ENCODE measurements at regions not wholly inside any gene's neighbourhood (a gene's known extent, or its start where the extent isn't known, plus 50 kb on each side); places are given as distances from the start of the nearest gene placed in this dataset.

DNA sequence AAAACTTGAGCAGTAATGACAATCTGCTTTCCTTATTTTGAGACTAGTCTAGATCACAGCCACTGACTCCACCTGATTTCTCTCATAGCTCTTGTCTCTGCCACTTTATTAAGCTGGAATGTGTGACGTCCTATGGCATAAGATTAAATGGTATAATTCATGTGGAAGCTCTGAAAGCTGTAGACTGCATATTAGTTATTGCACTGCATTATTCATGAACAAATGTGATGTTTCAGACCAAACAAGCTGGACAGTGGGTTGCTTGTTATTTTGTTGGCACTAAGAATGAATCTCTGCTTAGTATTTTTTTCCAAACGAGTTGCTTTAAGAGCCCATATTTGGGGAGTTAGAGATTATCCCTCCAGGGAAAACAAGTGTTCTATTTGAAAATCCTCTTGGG is 1218.5 kb downstream of the SUCLG1 start:
- Histone ChIP-seq H4K20me1 (ENCODE audit: low read length) (no peaks in the 10 kb centered on the region), H3K4me1 (ENCODE audit: insufficient read depth, low read length) (no peaks in the 10 kb centered on the region), H3K27me3 (ENCODE audit: low read length) (no peaks in the 10 kb centered on the region), H3K9me3 (ENCODE audit: low read length) (no peaks in the 10 kb centered on the region), H3K4me2 (ENCODE audit: low read length) (no peak overlapping the region), H3K27ac (ENCODE audit: low read length) (no peak overlapping the region), H3K9ac (ENCODE audit: low read length) (no peak overlapping the region), H3K9me2 (replicated peaks; ENCODE audit: low read length) (no peaks in the 10 kb centered on the region), H3F3A (ENCODE audit: low read length, unreplicated experiment) (no peaks in the 10 kb centered on the region), H3K36me3 (ENCODE audit: low read depth, low read length) (no peaks in the 10 kb centered on the region), H3K4me3 (ENCODE audit: low read length) (no peak overlapping the region), H2AFZ (ENCODE audit: low read length) (no peak overlapping the region), H3K79me2 (ENCODE audit: low read length) (no peaks in the 10 kb centered on the region)
- no peak for TF ChIP-seq EZH2 (IDR thresholded peaks at IDR 0.05; ENCODE audit: low read length, unreplicated experiment)
- TF ChIP-seq, protein P1, sequence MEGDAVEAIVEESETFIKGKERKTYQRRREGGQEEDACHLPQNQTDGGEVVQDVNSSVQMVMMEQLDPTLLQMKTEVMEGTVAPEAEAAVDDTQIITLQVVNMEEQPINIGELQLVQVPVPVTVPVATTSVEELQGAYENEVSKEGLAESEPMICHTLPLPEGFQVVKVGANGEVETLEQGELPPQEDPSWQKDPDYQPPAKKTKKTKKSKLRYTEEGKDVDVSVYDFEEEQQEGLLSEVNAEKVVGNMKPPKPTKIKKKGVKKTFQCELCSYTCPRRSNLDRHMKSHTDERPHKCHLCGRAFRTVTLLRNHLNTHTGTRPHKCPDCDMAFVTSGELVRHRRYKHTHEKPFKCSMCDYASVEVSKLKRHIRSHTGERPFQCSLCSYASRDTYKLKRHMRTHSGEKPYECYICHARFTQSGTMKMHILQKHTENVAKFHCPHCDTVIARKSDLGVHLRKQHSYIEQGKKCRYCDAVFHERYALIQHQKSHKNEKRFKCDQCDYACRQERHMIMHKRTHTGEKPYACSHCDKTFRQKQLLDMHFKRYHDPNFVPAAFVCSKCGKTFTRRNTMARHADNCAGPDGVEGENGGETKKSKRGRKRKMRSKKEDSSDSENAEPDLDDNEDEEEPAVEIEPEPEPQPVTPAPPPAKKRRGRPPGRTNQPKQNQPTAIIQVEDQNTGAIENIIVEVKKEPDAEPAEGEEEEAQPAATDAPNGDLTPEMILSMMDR (conservative IDR thresholded peaks at IDR 0.05; ENCODE audit: low read depth, low read length): no peak
- no peak for TF ChIP-seq EZH2phosphoT487 (IDR thresholded peaks at IDR 0.05; ENCODE audit: borderline replicate concordance, low read length)
- no TSS peak for BruUV-seq (replicated peaks)
- ChIA-PET CTCF (no interaction called here), POLR2A (ENCODE audit: unreplicated experiment) (no interaction called here)
- ATAC-seq: no peak
- no peak for DNase-seq
- intact Hi-C loops (cut with micrococcal nuclease): no loop called here

DNA sequence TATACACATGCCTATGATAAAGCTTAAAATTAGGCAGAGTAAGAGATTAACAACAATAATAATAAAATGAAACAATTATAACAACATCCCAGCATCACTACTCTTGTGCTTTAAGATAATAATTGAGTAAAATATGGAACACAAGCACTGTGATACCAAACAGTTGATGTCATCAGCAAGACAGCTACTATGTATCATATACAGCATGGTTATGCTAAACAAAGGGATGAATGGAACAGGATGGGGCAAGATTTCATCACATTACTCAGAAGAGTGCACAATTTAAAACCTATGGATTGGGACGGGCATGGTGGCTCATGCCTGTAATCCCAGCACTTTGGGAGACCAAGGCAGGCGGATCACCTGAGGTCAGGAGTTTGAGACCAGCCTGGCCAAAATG is 1221.0 kb downstream of the SUCLG1 start:
- H2AFZ ChIP-seq (ENCODE audit: low read length): no peak overlapping the region
- H3K27me3 ChIP-seq (ENCODE audit: low read length): no peaks in the 10 kb centered on the region
- no peaks in the 10 kb centered on the region for H3K79me2 ChIP-seq (ENCODE audit: low read length)
- H3K9me2 ChIP-seq (replicated peaks; ENCODE audit: low read length): no peaks in the 10 kb centered on the region
- no peak overlapping the region for H3K4me2 ChIP-seq (ENCODE audit: low read length)
- intact Hi-C loops (cut with micrococcal nuclease): no loop called here
- POLR2A ChIA-PET (ENCODE audit: unreplicated experiment): no interaction called here
- H3K4me3 ChIP-seq (ENCODE audit: low read length): no peak overlapping the region
- H3K36me3 ChIP-seq (ENCODE audit: low read depth, low read length): no peaks in the 10 kb centered on the region
- no peak overlapping the region for H3K27ac ChIP-seq (ENCODE audit: low read length)
- H3K4me1 ChIP-seq (ENCODE audit: insufficient read depth, low read length): no peaks in the 10 kb centered on the region
- no peaks in the 10 kb centered on the region for H3F3A ChIP-seq (ENCODE audit: low read length, unreplicated experiment)
- CTCF ChIA-PET: no interaction called here
- BruUV-seq (replicated peaks): no TSS peak
- no peak for DNase-seq
- H3K9me3 ChIP-seq (ENCODE audit: low read length): no peaks in the 10 kb centered on the region
- no peak overlapping the region for H3K9ac ChIP-seq (ENCODE audit: low read length)
- H4K20me1 ChIP-seq (ENCODE audit: low read length): no peaks in the 10 kb centered on the region
- TF ChIP-seq, protein P1 (conservative IDR thresholded peaks at IDR 0.05; ENCODE audit: low read depth, low read length): no peak
- TF ChIP-seq EZH2 (IDR thresholded peaks at IDR 0.05; ENCODE audit: low read length, unreplicated experiment): no peak
- TF ChIP-seq EZH2phosphoT487 (IDR thresholded peaks at IDR 0.05; ENCODE audit: borderline replicate concordance, low read length): no peak
- ATAC-seq: no peak

DNA sequence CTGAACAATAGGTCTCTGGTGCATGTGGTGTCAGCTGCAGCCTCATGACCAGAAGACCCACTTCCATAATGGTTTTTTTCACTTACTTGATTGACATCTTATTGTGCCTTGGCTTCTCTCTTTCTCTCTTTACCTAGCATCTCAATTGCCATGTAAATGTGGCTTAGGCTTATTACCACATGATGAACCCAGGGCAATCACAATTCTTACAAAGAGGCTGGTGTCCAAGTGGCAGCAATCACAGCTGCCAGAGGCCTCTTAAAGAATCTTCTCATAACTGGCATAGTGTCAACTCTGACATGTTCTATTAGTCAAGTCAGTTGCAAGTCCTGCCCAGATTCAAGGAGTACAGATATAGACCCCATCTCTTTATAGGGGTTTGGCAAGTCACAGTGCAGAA is 1224.8 kb downstream of the SUCLG1 start:
- Histone ChIP-seq H2AFZ (ENCODE audit: low read length) (no peak overlapping the region), H3K4me3 (ENCODE audit: low read length) (no peak overlapping the region), H3K9ac (ENCODE audit: low read length) (no peak overlapping the region), H3K79me2 (ENCODE audit: low read length) (no peaks in the 10 kb centered on the region), H3K27ac (ENCODE audit: low read length) (no peak overlapping the region), H3K27me3 (ENCODE audit: low read length) (no peaks in the 10 kb centered on the region), H3K9me2 (replicated peaks; ENCODE audit: low read length) (no peaks in the 10 kb centered on the region), H3K4me2 (ENCODE audit: low read length) (no peak overlapping the region), H3K9me3 (ENCODE audit: low read length) (no peaks in the 10 kb centered on the region), H3K36me3 (ENCODE audit: low read depth, low read length) (no peaks in the 10 kb centered on the region), H3F3A (ENCODE audit: low read length, unreplicated experiment) (no peaks in the 10 kb centered on the region), H3K4me1 (ENCODE audit: insufficient read depth, low read length) (no peaks in the 10 kb centered on the region), H4K20me1 (ENCODE audit: low read length) (no peaks in the 10 kb centered on the region)
- intact Hi-C loops (cut with micrococcal nuclease): no loop called here
- DNase-seq (no peak), ATAC-seq (no peak)
- BruUV-seq (replicated peaks): no TSS peak
- TF ChIP-seq EZH2 (IDR thresholded peaks at IDR 0.05; ENCODE audit: low read length, unreplicated experiment): no peak
- TF ChIP-seq, protein P1 (conservative IDR thresholded peaks at IDR 0.05; ENCODE audit: low read depth, low read length): no peak
- TF ChIP-seq EZH2phosphoT487 (IDR thresholded peaks at IDR 0.05; ENCODE audit: borderline replicate concordance, low read length): no peak
- POLR2A ChIA-PET (ENCODE audit: unreplicated experiment): no interaction called here
- CTCF ChIA-PET: no interaction called here
